H1 (cell line): ENCODE measurements at regions not wholly inside any gene's neighbourhood (a gene's known extent, or its start where the extent isn't known, plus 50 kb on each side); places are given as distances from the start of the nearest gene placed in this dataset.

Source experiments
- CEBPB ChIP-seq: IDR thresholded peaks from 2 replicates; pipeline ENCODE4 v1.6.1; 2012; ENCODE audit warnings: low read depth, low read length
- YY1 ChIP-seq: IDR thresholded peaks from 2 replicates; pipeline ENCODE4 v1.6.1; 2011; ENCODE audit warnings: low read depth, mild to moderate bottlenecking, low read length

- no peak for TF ChIP-seq CEBPB
- no peak for TF ChIP-seq YY1
Observed at GRCh38 chr12:4069670-4070010, 196.4 kb upstream of the PARP11 start (continued).
